CD4-positive, alpha-beta T cell treated with Interferon gamma for 1 hour (primary cell): ENCODE measurements at regions not wholly inside any gene's neighbourhood (a gene's known extent, or its start where the extent isn't known, plus 50 kb on each side); places are given as distances from the start of the nearest gene placed in this dataset.
"Not testable (repeated sequence)": the region's sequence is repeated elsewhere in the genome, so short reads cannot be mapped to it uniquely, and the experiment has no call there.

Experiments
- DNase-seq: peaks from one replicate; pipeline ENCODE4 v3.0.0-alpha.2; 2020

- DNase-seq, result no peak
Measured at GRCh38 chr20:5492937-5493336, 117.9 kb downstream of the GPCPD1 start.

GRCh38 chr20:5491455-5491854 is 119.4 kb downstream of the GPCPD1 start:
- no peak for DNase-seq

GRCh38 chr20:5489601-5490000 is 121.2 kb downstream of the GPCPD1 start:
- DNase-seq, result no peak

- no peak for DNase-seq
Measured at GRCh38 chr20:5488823-5489222, 122.0 kb downstream of the GPCPD1 start.

- no peak for DNase-seq
Measured at GRCh38 chr20:5486377-5487054, 124.3 kb downstream of the GPCPD1 start.

- no peak for DNase-seq
Measured at GRCh38 chr20:5484926-5485325, 125.9 kb downstream of the GPCPD1 start.

- no peak for DNase-seq
Measured at GRCh38 chr20:5484346-5484745, 126.5 kb downstream of the GPCPD1 start.

- no peak for DNase-seq
Measured at GRCh38 chr20:5482791-5483190, 128.0 kb downstream of the GPCPD1 start.

- DNase-seq, result no peak
Measured at GRCh38 chr20:5481872-5482271, 128.9 kb downstream of the GPCPD1 start.

- DNase-seq, result no peak
Measured at GRCh38 chr20:5480824-5481600, 129.8 kb downstream of the GPCPD1 start.

GRCh38 chr20:5474646-5475550 is 135.9 kb downstream of the GPCPD1 start:
- no peak for DNase-seq

GRCh38 chr20:5471866-5472265 is 138.9 kb downstream of the GPCPD1 start:
- not testable (repeated sequence) for DNase-seq

GRCh38 chr20:5471368-5471767 is 139.4 kb downstream of the GPCPD1 start:
- DNase-seq, result no peak

- no peak for DNase-seq
Measured at GRCh38 chr20:5470943-5471342, 139.9 kb downstream of the GPCPD1 start.

- DNase-seq, result no peak
Measured at GRCh38 chr20:5470458-5470857, 140.3 kb downstream of the GPCPD1 start.

GRCh38 chr20:5469111-5469510 is 141.7 kb downstream of the GPCPD1 start:
- DNase-seq, result no peak

GRCh38 chr20:5467086-5467485 is 143.7 kb downstream of the GPCPD1 start:
- no peak for DNase-seq

GRCh38 chr20:5465604-5465927 is 145.2 kb downstream of the GPCPD1 start:
- no peak for DNase-seq

GRCh38 chr20:5464901-5465603 is 145.8 kb downstream of the GPCPD1 start:
- no peak for DNase-seq

GRCh38 chr20:5463007-5463686 is 146.4 kb upstream of the PROKR2 start:
- DNase-seq, result no peak

GRCh38 chr20:5453745-5454144 is 137.0 kb upstream of the PROKR2 start:
- not testable (repeated sequence) for DNase-seq

- DNase-seq, result not testable (repeated sequence)
Measured at GRCh38 chr20:5453316-5453715, 136.6 kb upstream of the PROKR2 start.
